SJSA1 (cell line): ENCODE measurements at regions not wholly inside any gene's neighbourhood (a gene's known extent, or its start where the extent isn't known, plus 50 kb on each side); places are given as distances from the start of the nearest gene placed in this dataset.

Experiments used
- DNase-seq, 2 experiments: peaks; one replicate each; pipeline ENCODE4 v3.0.0-alpha.2; 2015 to 2020; ENCODE audit warnings: low spot score in 2 of 2, low read depth in 1 of 2
- H3K27ac ChIP-seq: fragments of 250-450 bp; sonication (Bioruptor Pico); 2 replicates; pipeline ENCODE4 v1.5.1; 2020; ENCODE audit warnings: mild to moderate bottlenecking, moderate library complexity
- H3K27me3 ChIP-seq: fragments of 250-450 bp; sonication (Bioruptor Pico); replicated peaks from 2 replicates; pipeline ENCODE4 v1.5.1; 2020; ENCODE audit warnings: mild to moderate bottlenecking, moderate library complexity
- H3K36me3 ChIP-seq: fragments of 250-450 bp; sonication (Bioruptor Pico); 2 replicates; pipeline ENCODE4 v1.5.1; 2020; ENCODE audit warnings: mild to moderate bottlenecking
- H3K4me1 ChIP-seq: fragments of 250-450 bp; sonication (Bioruptor Pico); replicated peaks from 2 replicates; pipeline ENCODE4 v1.6.1; 2021; ENCODE audit warnings: mild to moderate bottlenecking
- H3K4me3 ChIP-seq: fragments of 250-450 bp; sonication (Bioruptor Pico); 2 replicates; pipeline ENCODE4 v1.5.1; 2020; ENCODE audit warnings: mild to moderate bottlenecking
- H3K9me3 ChIP-seq: fragments of 250-450 bp; sonication (Bioruptor Pico); replicated peaks from 2 replicates; pipeline ENCODE4 v1.5.1; 2020; ENCODE audit warnings: mild to moderate bottlenecking

GRCh38 chr1:188904201-188904600 is 1573.5 kb downstream of the BRINP3 start:
- no peak for DNase-seq
- H3K36me3 ChIP-seq = no peaks in the 10 kb centered on the region
- no peak overlapping the region for H3K4me3 ChIP-seq
- no peaks in the 10 kb centered on the region for H3K27me3 ChIP-seq
- H3K4me1 ChIP-seq = no peaks in the 10 kb centered on the region
- H3K9me3 ChIP-seq = 0 out of 2 replicates have a peak, but pooled peaks cover 7% of the 10 kb centered on the region
- H3K27ac ChIP-seq = no peak overlapping the region

GRCh38 chr1:188906921-188907641 is 1570.6 kb downstream of the BRINP3 start:
- H3K4me1 ChIP-seq = no peaks in the 10 kb centered on the region
- H3K4me3 ChIP-seq = no peak overlapping the region
- no peaks in the 10 kb centered on the region for H3K36me3 ChIP-seq
- no peak overlapping the region for H3K27ac ChIP-seq
- DNase-seq = no peak
- H3K27me3 ChIP-seq = no peaks in the 10 kb centered on the region
- 0 out of 2 replicates have a peak, but pooled peaks cover 7% of the 10 kb centered on the region for H3K9me3 ChIP-seq

GRCh38 chr1:188930382-188930781 is 1547.3 kb downstream of the BRINP3 start:
- H3K4me1 ChIP-seq = no peaks in the 10 kb centered on the region
- no peaks in the 10 kb centered on the region for H3K9me3 ChIP-seq
- no peak overlapping the region for H3K27ac ChIP-seq
- DNase-seq = no peak
- no peak overlapping the region for H3K4me3 ChIP-seq
- no peaks in the 10 kb centered on the region for H3K27me3 ChIP-seq
- H3K36me3 ChIP-seq = no peaks in the 10 kb centered on the region

- no peaks in the 10 kb centered on the region for H3K9me3 ChIP-seq
- H3K4me1 ChIP-seq = no peaks in the 10 kb centered on the region
- no peak overlapping the region for H3K4me3 ChIP-seq
- no peak overlapping the region for H3K27ac ChIP-seq
- no peak for DNase-seq
- no peaks in the 10 kb centered on the region for H3K36me3 ChIP-seq
- no peaks in the 10 kb centered on the region for H3K27me3 ChIP-seq
These were observed 1546.2 kb downstream of the BRINP3 start for GRCh38 chr1:188931506-188931905.

- Histone ChIP-seq H3K36me3 (no peaks in the 10 kb centered on the region), H3K9me3 (no peaks in the 10 kb centered on the region), H3K4me1 (no peaks in the 10 kb centered on the region), H3K27me3 (no peaks in the 10 kb centered on the region), H3K27ac (no peak overlapping the region), H3K4me3 (no peak overlapping the region)
- DNase-seq = no peak
These were observed 1539.6 kb downstream of the BRINP3 start for GRCh38 chr1:188937965-188938551.

- H3K27me3 ChIP-seq = no peaks in the 10 kb centered on the region
- no peak overlapping the region for H3K4me3 ChIP-seq
- DNase-seq = no peak
- H3K36me3 ChIP-seq = no peaks in the 10 kb centered on the region
- H3K27ac ChIP-seq = no peak overlapping the region
- no peaks in the 10 kb centered on the region for H3K4me1 ChIP-seq
- H3K9me3 ChIP-seq = no peaks in the 10 kb centered on the region
These were observed 1535.7 kb downstream of the BRINP3 start for GRCh38 chr1:188941986-188942385.

GRCh38 chr1:188949701-188950100 is 1528.0 kb downstream of the BRINP3 start:
- H3K36me3 ChIP-seq = no peaks in the 10 kb centered on the region
- H3K27ac ChIP-seq = no peak overlapping the region
- DNase-seq = no peak

GRCh38 chr1:188958461-188959115 is 1519.1 kb downstream of the BRINP3 start:
- Histone ChIP-seq H3K27ac (no peak overlapping the region), H3K27me3 (no peaks in the 10 kb centered on the region), H3K9me3 (no peaks in the 10 kb centered on the region; the same call in 1 of the 2 replicates), H3K36me3 (no peaks in the 10 kb centered on the region), H3K4me3 (no peak overlapping the region), H3K4me1 (no peaks in the 10 kb centered on the region)
- no peak for DNase-seq

More at GRCh38 chr1:188949701-188950100, 1528.0 kb downstream of the BRINP3 start:
- Histone ChIP-seq H3K9me3 (no peaks in the 10 kb centered on the region; the same call in none of the 2 replicates), H3K4me1 (no peaks in the 10 kb centered on the region), H3K4me3 (no peak overlapping the region), H3K27me3 (no peaks in the 10 kb centered on the region)

- no peak for DNase-seq
- H3K4me3 ChIP-seq = no peak overlapping the region
- no peak overlapping the region for H3K27ac ChIP-seq
- no peaks in the 10 kb centered on the region for H3K4me1 ChIP-seq
- H3K9me3 ChIP-seq = no peaks in the 10 kb centered on the region; the same call in 1 of the 2 replicates
- H3K36me3 ChIP-seq = no peaks in the 10 kb centered on the region
- H3K27me3 ChIP-seq = no peaks in the 10 kb centered on the region
These were observed 1490.8 kb downstream of the BRINP3 start for GRCh38 chr1:188986745-188987417.

GRCh38 chr1:188988589-188988988 is 1489.1 kb downstream of the BRINP3 start:
- H3K27ac ChIP-seq = no peak overlapping the region

GRCh38 chr1:188991221-188991930 is 1486.3 kb downstream of the BRINP3 start:
- DNase-seq = no peak
- Histone ChIP-seq H3K4me1 (no peaks in the 10 kb centered on the region), H3K27ac (no peak overlapping the region), H3K9me3 (no peaks in the 10 kb centered on the region; the same call in 1 of the 2 replicates), H3K4me3 (no peak overlapping the region), H3K27me3 (no peaks in the 10 kb centered on the region), H3K36me3 (no peaks in the 10 kb centered on the region)

More at GRCh38 chr1:188988589-188988988, 1489.1 kb downstream of the BRINP3 start:
- Histone ChIP-seq H3K27me3 (no peaks in the 10 kb centered on the region), H3K4me1 (no peaks in the 10 kb centered on the region), H3K36me3 (no peaks in the 10 kb centered on the region), H3K4me3 (no peak overlapping the region), H3K9me3 (no peaks in the 10 kb centered on the region; the same call in 1 of the 2 replicates)
- no peak for DNase-seq

- no peak overlapping the region for H3K27ac ChIP-seq
- no peaks in the 10 kb centered on the region for H3K4me1 ChIP-seq
These were observed 1469.8 kb downstream of the BRINP3 start for GRCh38 chr1:189007824-189008223.

GRCh38 chr1:189021577-189021976 is 1456.1 kb downstream of the BRINP3 start:
- Histone ChIP-seq H3K4me3 (no peak overlapping the region), H3K4me1 (no peaks in the 10 kb centered on the region), H3K27ac (no peak overlapping the region), H3K27me3 (no peaks in the 10 kb centered on the region), H3K9me3 (peaks cover 5% of the 10 kb centered on the region), H3K36me3 (no peaks in the 10 kb centered on the region)
- no peak for DNase-seq

More at GRCh38 chr1:189007824-189008223, 1469.8 kb downstream of the BRINP3 start:
- Histone ChIP-seq H3K36me3 (no peaks in the 10 kb centered on the region), H3K27me3 (no peaks in the 10 kb centered on the region), H3K4me3 (no peak overlapping the region), H3K9me3 (no peaks in the 10 kb centered on the region; the same call in 1 of the 2 replicates)
- DNase-seq = no peak
